CD4-positive, alpha-beta T cell treated with Interleukin-4 for 1 hour (primary cell): ENCODE measurements at regions not wholly inside any gene's neighbourhood (a gene's known extent, or its start where the extent isn't known, plus 50 kb on each side); places are given as distances from the start of the nearest gene placed in this dataset.

Experiments
- DNase-seq, 2 donors: peaks; one replicate each; pipeline ENCODE4 v3.0.0-alpha.2; 2020 to 2022

DNA sequence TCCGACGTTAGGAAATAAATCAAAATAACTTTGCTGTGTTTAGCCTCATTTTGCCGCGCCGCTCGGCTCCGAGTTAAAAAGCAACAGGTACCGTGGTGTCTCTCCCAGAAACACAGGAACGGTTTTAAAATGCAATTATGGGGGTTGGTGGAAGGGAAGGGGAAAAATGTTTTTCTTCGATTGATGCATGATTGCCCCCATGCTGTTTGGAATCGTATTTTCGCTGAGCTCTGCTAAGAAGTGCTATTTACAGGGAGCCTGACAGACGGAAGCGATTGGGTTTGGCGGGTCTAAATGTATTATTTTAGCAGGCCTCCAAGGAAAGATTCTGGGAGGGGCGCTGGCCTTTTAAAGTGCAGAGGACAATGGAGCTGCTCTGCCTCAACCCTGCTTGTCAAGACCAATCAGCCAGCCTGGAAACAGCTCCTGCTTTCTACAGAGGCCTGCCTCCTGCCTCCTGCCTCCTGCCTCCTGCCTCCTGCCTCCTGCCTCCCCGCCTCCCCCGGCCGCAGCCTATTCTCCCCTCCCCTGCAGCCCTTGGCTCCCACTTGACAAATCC is 156.7 kb upstream of the TLE3 start:
- DNase-seq = no peak

DNA sequence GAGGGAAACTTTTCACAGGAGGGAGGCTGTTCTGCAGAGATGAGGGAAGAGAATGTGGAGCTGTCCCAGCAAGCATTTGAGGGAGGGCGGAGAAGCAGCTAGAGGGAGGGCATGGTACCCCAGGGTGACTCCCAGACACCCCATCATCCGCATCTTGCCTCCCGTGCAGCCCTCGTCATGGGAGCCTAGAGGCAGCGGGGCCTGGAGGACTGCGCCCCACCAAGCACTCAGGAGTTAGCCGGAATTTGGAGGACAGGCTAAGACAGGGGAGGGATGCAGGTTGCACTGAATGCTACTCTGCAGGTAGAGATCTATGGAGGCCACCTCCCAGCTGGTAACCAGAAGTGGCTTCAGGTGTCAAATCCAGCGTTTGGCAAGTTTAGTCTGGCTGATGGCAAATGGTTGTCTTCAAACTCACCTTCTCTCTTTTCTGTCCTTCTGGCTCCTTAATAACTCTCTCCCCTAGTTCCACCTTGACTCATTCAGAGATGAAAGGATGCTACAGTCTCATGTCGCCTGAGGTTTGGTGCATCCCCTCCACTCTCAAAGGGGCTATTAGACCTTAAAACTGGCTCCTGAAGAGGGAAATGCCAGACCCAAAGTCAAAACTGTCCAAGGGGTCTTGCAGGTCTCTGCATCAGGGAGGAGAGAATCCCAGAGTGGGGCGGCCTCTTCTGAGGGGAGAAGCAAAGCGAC is 155.9 kb upstream of the TLE3 start:
- no peak for DNase-seq

DNA sequence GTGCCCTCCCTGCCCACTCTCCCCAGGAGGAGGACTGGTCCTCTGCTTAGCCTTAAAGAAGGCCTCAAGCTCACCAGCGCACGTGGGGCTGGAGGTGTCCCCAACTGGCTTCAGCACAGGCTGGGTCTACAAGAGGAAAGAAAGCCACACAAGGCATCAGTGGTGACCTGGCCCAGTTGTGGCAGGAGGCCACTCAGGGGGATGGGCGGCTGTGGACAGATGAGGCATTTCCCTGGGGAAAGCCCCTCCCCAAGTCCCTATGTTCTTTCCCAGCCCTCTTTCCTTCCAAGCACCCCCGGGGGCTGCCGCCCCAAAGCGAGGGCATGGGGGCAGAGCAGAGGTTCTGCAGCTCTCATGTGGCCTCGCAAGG is 155.2 kb upstream of the TLE3 start:
- no peak for DNase-seq

DNA sequence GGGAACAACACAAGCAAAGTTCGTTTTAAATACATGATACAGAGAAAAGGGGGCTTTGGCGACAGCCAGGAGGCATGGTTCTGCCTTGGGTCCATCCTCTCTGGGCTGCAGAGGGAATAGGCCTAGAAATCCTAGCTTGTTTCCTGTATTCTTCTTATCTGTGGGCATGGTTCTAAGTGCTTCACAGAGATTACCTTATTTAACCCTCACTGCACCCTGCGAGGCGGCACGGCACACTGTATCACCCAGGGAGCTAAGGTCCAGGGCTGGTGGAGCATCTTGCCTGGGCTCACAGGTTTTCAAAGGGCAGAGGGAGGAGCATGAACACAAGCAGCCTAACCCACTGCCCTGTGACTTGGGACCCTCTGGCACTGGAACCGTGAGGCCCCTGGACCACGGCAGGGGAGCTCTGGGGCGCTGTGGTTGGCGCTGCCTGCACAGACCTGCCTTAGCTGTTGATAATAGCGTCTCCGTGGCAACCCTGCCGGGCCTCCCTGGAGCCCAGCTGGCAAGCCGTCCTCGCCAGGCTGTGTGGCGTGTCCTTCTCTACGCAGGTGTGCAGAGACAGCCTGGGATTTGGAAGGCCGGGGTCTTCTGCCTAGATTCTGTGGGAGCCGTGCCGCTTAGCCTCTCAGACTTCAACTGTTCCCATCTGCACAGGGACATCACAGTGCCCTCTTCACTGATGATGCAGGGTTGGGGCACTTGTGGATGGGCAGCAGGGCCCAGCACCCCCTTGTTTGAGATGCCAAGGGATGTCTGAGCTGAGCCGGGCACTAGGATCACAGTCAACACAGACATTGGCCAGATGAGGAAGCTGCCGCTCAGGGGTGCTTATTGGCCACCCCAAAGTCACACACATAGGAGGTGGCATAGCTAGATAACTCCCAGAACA is 154.6 kb upstream of the TLE3 start:
- no peak for DNase-seq

DNA sequence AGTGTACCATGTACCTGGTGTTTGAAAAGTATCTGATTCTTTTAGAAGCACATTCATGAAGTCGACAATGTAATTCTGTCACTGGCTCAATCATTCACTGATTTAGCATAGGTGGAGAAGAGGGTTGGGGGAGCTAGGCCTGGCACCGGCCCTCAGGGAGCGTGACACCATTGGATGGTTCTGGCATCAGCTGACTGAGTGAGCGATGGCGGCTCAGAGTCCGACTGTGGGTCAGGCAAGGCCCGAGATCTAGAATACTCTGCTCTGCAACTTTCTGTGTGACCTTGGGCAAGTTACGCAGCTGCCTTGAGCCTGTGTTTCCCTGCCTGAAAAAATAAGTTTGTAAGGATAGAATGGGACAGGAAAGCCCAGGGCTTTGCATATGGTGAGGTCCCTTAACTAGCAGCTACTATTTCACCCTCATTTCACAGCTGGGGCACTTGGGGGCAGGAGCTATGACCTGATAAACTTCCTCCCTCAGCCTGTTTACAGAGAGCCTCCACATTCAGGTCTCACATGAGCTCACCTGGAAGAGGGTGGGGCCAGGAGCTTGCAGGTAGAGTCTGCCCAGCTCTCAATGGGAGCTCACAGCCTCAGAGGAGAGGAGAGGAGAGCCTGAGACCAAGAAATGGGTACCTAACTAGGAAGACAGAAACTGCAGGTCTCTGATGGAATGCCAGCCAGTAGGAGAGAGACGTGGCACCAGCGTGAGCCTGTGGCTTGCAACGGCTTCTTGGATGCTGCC is 153.7 kb upstream of the TLE3 start:
- DNase-seq = no peak

DNA sequence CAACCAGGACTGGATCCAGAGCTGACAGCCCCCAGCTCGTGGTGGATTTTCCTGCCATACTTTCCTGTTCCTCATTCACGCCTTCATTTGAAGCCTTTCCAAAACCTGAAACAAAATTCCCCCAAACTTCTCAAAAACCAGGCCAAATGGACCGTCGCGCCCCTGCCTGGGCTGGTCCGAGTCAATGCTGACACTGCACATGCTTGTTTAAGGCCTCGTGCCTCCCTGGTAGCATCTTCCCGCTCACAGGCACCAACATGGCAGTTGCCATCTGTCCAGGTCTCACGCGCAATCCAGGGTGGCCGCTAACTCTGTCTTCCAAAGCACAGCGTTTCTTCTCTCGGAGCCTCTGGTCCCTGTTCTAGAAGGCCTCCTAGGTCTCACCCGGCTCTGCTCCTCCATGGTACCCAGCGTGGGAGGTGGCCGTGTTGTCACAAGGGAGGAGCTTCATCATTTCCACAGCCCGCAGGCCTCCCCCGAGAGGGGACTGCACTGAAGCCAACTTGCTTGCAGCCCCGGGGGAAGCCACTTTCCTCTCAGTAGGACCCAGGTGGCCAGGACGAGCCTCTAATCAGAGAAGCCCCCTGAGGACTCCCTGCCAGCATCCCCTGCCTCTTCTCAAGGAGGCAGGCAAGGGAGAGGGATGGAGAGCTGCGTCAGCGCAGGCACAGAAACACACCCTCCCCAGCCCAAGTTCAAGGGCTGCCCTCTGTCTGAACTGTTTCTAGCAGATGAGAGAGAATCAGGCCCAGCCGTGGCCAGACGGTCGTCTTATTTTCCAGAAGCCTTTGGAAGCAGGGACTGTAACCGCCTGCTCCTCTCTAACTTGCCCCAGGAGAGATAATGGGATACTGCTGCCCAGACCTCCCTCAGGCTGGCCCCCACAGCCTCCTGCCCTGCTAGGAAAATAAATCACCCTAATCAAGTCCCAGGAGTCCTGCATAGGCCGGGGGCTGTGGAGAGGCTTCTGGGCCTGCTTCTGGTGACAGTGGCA is 152.8 kb upstream of the TLE3 start:
- DNase-seq = no peak

DNA sequence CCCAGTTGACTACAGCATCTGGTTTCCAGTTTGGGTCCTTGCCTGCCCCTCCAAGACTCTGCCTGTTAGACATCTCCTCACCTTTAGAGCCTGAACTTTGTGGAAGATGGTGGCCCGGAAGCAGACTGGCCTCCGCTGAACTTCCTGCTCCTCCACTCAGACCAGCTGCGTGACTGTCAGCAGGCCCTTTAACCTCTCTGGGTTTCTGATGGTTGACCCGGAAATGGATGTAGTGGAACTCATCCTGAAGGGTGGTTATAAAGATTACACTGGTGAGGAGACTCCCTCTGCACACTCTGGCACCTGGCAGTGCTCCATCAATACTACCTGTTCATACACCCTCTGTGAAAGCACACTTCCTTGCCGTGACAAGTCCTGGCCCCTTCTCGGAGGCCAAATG is 151.9 kb upstream of the TLE3 start:
- no peak for DNase-seq

DNA sequence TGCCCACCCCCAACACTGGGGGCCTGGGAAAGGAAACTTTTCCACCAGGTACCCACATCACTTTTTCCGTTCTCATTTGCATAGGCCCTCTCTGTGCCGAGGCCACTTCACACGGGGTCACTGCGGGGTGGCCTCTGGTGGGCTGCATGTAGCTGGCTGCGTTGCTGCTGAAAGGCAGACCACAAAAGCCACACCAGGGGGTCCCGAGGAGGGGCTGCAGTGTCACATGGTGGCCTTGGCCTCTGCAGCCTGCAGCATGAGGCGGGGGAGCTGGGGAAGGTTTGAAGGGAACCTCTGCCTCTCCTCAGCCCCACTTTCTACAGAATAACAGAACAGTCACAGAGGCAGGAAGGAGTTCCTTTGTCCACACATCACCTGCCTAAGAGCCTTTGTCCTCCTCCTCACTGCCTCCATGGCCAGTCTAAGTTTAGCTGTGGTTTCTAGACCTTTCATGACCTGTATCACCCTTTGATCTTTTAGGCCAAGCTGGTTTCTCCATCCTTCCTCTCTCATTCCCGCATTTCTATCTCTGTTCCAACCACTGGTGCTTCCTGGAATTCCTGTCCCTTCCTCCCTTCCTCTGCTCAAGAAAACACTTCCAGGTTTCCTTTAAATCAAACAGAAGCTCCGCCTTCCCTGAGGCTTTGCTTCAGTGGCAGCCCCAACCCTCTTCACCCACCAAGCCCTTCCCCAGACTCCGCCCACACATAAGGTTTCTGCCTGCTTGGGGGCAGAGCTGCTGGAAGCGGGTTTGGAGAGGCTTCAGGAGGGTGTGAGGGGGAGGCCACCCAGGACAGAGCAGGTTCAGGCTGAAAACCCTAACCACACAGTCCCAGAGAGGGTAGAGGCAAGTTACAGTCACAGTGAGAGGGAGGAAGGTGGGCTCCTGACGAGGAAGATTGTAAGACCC is 150.7 kb upstream of the TLE3 start:
- no peak for DNase-seq

DNA sequence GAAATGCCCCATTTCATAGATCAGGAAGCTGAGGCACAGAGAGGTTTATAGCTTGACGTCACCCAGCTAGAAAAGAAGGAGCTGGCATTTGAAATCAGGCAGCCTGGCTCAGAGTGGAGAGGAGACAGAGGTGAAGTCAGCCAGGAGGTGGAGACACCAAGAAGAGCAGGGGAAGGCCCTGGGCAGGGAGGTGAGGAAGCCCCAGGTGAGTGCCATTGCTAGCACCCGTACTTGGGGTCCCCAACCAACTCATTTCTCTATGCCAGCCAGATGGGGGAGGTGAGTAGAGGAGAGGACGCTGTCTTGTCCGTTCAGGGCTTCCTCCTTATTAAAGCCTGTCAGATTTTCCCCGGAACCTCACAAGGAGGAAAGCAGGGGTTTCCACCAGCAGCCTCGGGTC is 149.6 kb upstream of the TLE3 start:
- DNase-seq = no peak

DNA sequence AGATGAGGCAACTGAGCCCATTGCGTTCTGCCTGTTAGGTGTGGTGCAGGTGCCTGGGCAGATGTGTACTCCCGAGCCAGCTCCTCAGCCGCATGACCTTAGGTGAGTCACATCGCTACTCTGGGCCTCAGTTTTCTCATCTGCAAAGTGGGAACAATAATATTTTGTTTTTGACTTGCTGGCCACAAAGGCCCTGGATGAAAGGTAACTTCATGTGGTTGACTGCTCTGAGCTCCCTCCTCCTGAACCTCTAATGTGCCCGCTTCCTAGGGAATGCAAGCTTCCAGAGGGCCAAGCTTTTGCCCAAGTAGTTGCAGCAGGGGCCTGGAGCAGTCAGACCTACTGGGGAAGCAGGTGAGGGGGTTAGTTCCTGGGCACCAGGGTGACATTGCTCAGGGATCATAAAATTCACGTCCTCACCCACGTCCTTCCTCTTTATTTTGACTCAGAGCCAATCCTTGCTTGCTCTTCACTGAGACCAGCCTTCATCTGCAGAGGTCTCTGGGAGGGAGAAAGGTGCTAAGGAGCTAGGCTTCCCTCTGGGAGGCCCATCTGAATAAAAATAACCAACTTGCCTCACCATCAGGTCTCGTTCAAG is 149.0 kb upstream of the TLE3 start:
- no peak for DNase-seq

DNA sequence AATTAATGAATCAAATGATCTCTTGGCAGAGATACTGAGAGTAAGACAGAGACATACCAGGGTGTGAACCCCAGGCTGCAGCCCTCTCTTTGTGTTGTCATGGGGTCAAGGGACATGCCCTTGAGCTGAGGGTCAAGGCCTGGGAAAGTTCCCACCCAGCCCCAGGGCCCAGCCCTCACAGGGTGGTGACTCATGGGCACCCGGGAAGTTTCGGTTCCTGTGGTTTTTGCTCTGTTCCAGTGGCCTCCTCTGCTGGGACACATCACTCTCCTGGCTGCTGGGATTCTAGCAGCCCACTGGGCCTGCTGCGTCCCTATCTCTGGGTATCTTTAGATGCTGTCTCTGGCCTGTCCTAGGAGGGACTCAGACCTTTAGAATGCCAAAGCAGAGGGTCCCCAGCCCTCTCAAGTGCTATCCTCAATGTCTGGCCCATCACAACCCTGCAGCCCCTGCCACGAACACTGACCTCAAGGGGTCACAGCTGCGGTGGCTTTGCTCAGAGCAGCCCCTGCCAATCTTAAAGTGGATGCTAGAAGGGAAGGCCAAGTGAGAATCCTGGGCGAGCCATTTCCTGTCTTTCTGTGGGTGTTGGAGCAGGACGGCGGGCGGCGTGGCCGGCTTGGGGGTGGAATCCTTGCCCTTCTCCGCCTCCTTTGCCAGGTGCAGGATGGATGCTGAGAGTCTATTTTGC is 148.4 kb upstream of the TLE3 start:
- peak in 1 of 2 donors; percentile 73 for DNase-seq

DNA sequence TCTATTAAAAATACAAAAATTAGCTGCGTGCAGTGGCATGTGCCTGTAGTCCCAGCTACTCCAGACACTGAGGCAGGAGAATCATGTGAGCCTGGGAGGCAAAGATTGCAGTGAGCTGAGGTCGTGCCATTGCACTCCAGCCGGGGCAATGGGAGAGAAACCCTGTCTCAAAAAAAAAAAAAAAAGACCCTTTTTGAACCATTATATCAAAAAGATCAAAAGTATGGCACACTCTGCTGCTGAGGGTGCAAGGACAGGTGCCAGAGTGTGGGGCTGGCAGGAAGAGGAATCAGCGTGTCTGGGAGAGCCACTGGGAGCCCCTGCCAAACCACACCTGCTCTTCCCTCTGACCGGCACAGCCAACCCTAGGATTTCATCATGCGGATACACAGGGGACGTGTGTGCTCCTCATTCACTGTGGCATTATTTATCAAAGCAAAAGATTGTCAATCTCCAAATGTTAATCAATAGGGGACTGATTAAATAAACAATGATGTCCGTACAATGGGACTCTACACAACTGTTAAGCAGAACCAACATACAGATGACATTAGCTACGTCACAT is 147.3 kb upstream of the TLE3 start:
- no peak for DNase-seq

DNA sequence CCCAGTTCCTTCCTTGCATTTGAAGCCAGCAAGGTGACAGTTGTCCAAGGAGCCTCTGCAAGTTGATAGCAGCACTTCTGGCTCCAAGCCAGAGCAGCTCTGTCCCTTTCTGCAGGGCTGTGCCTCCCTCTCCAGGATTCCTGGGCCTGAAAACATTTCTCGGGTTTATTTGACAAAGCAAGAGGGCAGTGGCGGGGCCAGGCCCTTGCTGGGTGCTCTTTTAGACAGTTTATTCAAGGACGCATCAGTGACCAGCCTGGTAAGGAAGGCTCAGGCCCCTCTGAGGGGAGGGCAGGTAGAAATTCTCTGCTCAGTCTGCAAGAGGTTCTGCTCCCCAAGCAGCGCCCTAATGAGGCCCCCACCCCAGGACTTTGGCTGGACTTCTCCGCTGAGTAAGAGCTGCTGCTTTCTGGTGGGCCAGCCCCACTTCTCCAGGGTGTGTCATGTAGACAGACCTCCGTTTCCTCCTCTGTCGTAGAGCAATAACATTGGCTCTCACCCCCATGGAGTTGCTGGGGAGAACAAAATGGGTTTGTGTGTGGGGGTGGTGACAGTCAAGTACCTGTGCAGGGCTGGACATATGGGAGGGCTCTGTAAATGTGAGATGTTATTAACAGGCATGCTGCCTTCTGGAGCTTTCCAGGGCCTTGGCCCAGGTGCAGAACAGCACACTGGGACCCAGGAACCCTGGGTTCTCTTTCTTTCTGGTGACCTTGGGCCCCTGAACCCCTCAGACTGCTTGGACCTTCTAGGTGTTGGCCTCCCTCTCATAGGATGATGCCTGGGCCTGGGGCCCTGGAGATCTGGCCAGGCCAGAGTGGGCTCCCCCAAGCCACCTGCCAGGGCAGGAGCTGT is 146.2 kb upstream of the TLE3 start:
- DNase-seq = no peak

DNA sequence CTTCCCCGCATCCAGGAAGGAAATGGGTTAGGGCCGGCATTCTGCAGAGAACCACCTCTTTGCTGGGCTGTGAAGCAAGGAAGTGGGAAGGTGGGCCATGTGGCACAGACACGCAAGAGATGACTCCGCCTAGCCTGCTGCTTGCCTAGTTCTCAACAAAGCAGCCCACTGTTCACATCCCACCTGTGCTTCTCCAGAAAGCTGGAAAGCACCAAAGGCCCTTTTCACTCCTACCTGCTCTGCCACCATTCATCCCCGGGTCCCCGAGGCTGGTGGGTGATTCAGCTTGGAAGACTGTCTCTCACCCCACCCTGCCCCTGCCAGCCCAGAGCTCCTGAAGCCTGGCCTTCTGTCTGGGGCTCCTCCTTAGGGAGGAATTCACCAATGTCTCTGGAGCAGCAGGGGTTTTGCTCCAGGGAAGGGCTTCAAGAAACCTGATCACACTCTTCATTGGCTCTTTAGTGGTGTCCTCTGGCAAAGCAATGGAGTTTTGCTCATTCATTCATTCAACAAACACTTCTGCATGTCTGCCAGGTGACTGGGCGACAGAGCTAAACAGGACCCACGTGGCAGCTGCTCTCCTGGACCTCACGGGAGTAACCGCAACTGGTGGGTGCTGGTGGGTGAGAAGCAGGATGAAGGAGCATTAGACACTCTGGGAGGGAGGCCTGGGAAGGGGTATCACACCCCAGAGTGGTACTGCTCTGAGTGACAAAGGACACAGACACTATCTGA is 145.4 kb upstream of the TLE3 start:
- DNase-seq = no peak

DNA sequence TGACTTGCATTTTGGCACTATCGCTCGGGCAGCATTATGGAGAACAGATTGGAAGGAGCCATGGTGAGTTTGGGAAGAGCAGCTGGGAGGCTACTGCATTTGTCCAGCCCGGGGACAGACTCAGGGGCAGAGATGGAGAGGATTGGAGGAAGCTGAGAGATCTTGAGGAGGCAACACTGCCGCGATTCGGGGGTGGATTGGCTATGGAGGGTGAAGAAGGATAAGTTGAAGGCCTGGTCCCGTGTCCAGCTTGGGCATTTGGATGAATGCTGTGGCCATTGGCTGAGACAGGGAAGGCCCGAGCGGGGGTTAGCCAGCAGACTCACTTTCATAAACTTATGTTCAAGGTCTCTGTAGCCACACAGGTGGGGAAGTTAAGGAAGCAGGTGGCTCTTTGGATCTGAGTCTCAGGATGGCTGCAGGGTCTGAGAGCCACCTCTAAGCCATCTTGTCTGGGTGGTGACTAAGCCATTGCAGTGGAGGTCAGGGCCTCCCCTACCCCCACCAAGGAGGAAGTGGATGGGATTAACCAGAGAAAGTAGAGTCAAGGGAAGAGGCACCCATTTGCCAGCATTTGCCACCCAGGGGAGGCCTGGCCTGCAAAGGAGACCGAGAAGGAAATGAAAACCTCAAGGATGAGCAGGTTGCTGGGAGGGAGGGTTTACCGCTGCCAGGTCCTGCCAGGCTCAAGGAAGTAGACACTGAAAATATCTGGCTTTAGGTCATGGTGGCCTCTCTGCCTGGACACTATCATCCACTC is 144.0 kb upstream of the TLE3 start:
- DNase-seq = no peak

DNA sequence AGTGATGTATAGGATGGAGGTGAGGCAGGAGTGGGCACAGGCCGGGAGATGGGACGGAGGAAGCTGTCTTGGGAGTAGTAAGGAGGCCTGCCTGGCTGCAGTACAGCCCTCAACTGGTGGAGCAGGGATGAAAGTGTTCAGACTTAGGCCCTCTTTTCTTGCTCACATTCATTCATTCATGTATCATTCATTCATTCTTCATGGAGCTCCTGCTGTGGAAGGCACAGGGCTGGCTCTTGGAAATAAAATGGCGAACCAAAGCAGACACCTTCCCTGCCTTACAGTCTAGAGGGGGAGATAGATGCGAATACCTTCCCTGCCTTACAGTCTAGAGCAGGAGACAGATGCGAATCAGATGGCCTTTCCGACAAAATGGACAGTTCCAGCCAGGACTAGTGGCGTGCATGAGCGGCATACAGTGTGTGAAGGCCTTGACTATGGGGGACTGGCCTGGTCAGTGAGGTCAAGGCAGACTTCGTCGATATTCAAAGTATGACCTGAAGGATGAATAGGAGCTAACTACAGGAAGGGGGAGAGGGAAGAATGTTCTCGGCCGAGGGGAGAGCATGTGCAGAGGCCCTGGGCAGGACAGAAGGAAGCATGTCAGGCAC is 143.2 kb upstream of the TLE3 start:
- no peak for DNase-seq

DNA sequence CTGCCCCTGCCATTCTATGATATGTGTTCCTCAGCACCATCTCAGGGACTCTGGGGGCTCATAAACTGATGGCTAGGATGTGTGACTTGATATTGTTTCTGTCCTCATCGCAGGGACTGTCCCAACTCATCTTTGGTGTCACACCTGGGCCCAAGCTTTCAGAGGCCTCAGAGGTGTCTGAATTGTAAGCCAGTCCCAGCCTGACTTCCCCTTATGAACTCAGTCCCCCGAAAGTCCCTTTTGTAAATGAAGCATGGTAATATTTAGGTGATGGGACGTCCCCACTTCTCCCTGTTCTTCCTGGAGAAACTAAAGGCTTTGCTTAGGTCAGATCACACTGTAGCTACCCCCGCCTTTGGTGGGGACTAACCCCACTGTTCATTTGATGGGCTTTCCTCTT is 142.4 kb upstream of the TLE3 start:
- peak in 1 of 2 donors; percentile 60 for DNase-seq
